ENCODE measurements at regions not wholly inside any gene's neighbourhood (a gene's known extent, or its start where the extent isn't known, plus 50 kb on each side); places are given as distances from the start of the nearest gene placed in this dataset.

- Histone ChIP-seq H3K4me3 (ENCODE audit: low read depth in 1 of 2, low read length in 2 of 2) (no peak overlapping the region), H3K9me3 (ENCODE audit: control insufficient read depth in 2 of 2, insufficient read depth in 1 of 2, low read depth in 1 of 2, low read length in 1 of 2) (no peaks in the 10 kb centered on the region), H3K27me3 (ENCODE audit: control insufficient read depth in 1 of 2, insufficient read depth in 2 of 2, low read length in 2 of 2) (no peaks in the 10 kb centered on the region), H3K36me3 (ENCODE audit: control insufficient read depth in 2 of 2, insufficient read depth in 2 of 2, low read length in 1 of 2) (no peaks in the 10 kb centered on the region), H3K4me1 (ENCODE audit: control insufficient read depth in 2 of 2, insufficient read depth in 2 of 2, low read length in 1 of 2) (no peaks in the 10 kb centered on the region), H3K27ac (ENCODE audit: low read depth in 2 of 2, low read length in 1 of 2) (no peak overlapping the region)
- 75 to 83% methylated on average over 4 of the region's 4 CpGs for whole genome bisulfite sequencing, 2 donors
These were observed 1043.6 kb upstream of the WWC1 start for GRCh38 chr5:167247816-167248215.

DNA sequence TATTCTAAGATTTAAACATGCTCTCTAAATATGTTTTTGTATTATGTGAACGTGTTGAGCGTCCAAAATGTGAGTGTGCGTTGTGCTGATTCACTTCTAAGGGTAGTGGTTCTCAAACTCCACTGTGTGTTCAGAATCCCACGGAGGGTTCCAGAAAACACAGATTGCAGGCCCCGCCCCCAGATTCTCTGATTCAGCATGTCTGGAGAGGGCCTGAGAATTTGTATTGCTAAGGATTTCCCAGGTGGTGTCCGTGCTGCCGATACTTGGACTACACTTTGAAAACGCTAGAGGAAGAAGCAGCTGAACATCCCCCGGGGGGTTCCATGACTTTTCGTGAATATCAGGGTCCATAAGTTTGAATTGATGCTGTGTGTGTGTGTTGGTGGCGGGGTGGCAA is 1043.2 kb upstream of the WWC1 start:
- Histone ChIP-seq H3K27ac (ENCODE audit: low read depth in 2 of 2, low read length in 1 of 2) (no peak overlapping the region), H3K4me1 (ENCODE audit: control insufficient read depth in 2 of 2, insufficient read depth in 2 of 2, low read length in 1 of 2) (no peaks in the 10 kb centered on the region), H3K27me3 (ENCODE audit: control insufficient read depth in 1 of 2, insufficient read depth in 2 of 2, low read length in 2 of 2) (no peaks in the 10 kb centered on the region), H3K4me3 (ENCODE audit: low read depth in 1 of 2, low read length in 2 of 2) (no peak overlapping the region), H3K9me3 (ENCODE audit: control insufficient read depth in 2 of 2, insufficient read depth in 1 of 2, low read depth in 1 of 2, low read length in 1 of 2) (no peaks in the 10 kb centered on the region), H3K36me3 (ENCODE audit: control insufficient read depth in 2 of 2, insufficient read depth in 2 of 2, low read length in 1 of 2) (no peaks in the 10 kb centered on the region)
- 84 to 88% methylated on average over 11 of the region's 11 CpGs for WGBS, 2 donors

DNA sequence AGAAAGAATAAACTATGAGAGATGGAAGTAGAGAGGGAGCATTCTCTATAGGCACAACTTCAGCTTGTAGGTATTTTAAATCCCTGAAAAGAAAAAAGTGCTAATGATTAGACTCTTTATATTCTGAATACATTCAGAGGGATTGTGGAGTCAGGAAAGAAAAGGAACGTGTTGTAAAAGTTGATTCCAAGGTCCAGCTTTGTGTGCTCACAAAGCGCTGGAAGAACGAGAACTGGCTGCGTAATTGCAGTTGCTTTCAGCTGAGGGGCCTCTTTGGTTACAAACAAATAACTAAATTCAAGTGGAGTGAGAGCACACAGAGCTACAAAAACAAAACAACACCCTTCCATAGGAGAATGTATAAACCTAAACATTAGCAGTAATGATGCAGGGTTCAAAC is 1040.4 kb upstream of the WWC1 start:
- H3K36me3 ChIP-seq (ENCODE audit: control insufficient read depth in 2 of 2, insufficient read depth in 2 of 2, low read length in 1 of 2), result no peaks in the 10 kb centered on the region
- H3K27ac ChIP-seq (ENCODE audit: low read depth in 2 of 2, low read length in 1 of 2), result no peak overlapping the region
- H3K4me1 ChIP-seq (ENCODE audit: control insufficient read depth in 2 of 2, insufficient read depth in 2 of 2, low read length in 1 of 2), result no peaks in the 10 kb centered on the region
- no peaks in the 10 kb centered on the region for H3K27me3 ChIP-seq (ENCODE audit: control insufficient read depth in 1 of 2, insufficient read depth in 2 of 2, low read length in 2 of 2)
- H3K4me3 ChIP-seq (ENCODE audit: low read depth in 1 of 2, low read length in 2 of 2), result no peak overlapping the region
- H3K9me3 ChIP-seq (ENCODE audit: control insufficient read depth in 2 of 2, insufficient read depth in 1 of 2, low read depth in 1 of 2, low read length in 1 of 2), result no peaks in the 10 kb centered on the region
- WGBS, 2 donors, result 71 to 83% methylated on average over 4 of the region's 4 CpGs

DNA sequence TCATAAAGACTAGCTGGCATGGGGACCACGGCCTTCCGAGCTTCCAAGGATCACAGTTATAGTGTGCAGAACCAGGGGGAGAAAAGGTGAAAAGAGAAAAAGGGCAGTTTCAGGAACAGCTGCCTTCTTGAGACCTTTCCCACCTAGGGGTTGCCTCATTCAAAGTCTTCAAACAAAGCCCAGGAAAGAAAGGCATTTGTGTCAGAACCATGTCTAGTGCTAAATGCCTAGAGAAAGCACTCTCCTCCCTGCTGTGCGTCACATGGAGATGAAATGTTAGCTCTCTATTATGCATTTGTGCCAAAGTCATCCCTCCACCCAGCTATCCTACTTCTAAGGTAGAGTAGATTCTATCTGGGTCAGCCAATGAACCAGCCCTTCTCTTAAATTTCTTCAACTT is 1037.3 kb upstream of the WWC1 start:
- Histone ChIP-seq H3K4me3 (ENCODE audit: low read depth in 1 of 2, low read length in 2 of 2) (no peak overlapping the region), H3K27me3 (ENCODE audit: control insufficient read depth in 1 of 2, insufficient read depth in 2 of 2, low read length in 2 of 2) (no peaks in the 10 kb centered on the region), H3K36me3 (ENCODE audit: control insufficient read depth in 2 of 2, insufficient read depth in 2 of 2, low read length in 1 of 2) (no peaks in the 10 kb centered on the region), H3K4me1 (ENCODE audit: control insufficient read depth in 2 of 2, insufficient read depth in 2 of 2, low read length in 1 of 2) (no peaks in the 10 kb centered on the region), H3K27ac (ENCODE audit: low read depth in 2 of 2, low read length in 1 of 2) (no peak overlapping the region), H3K9me3 (ENCODE audit: control insufficient read depth in 2 of 2, insufficient read depth in 1 of 2, low read depth in 1 of 2, low read length in 1 of 2) (no peaks in the 10 kb centered on the region)
- WGBS, 2 donors, result 75 to 86% methylated on average over 3 of the region's 3 CpGs

DNA sequence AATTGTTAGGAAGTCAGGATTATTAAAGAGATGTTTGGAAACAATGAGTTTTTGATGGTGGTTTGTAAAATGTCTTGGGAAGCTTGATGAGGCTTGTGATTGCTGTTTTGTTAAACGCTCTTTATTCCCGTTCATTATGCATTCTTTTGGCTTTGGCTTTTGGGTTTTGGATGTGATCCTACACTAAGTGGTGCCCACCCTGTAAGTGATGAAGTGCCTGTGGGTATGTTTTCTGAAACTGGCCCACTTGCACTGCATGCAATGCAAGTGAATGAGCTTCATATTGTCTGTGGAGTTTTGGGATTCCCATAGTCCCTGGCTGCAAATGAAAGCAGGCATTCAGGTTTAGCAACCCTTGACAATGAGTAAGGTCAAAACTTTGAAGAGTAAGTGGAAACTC is 1035.5 kb upstream of the WWC1 start:
- Histone ChIP-seq H3K4me3 (ENCODE audit: low read depth in 1 of 2, low read length in 2 of 2) (no peak overlapping the region), H3K9me3 (ENCODE audit: control insufficient read depth in 2 of 2, insufficient read depth in 1 of 2, low read depth in 1 of 2, low read length in 1 of 2) (no peaks in the 10 kb centered on the region), H3K27ac (ENCODE audit: low read depth in 2 of 2, low read length in 1 of 2) (no peak overlapping the region), H3K4me1 (ENCODE audit: control insufficient read depth in 2 of 2, insufficient read depth in 2 of 2, low read length in 1 of 2) (no peaks in the 10 kb centered on the region), H3K36me3 (ENCODE audit: control insufficient read depth in 2 of 2, insufficient read depth in 2 of 2, low read length in 1 of 2) (no peaks in the 10 kb centered on the region), H3K27me3 (ENCODE audit: control insufficient read depth in 1 of 2, insufficient read depth in 2 of 2, low read length in 2 of 2) (no peaks in the 10 kb centered on the region)
- 52 to 75% methylated on average over 2 of the region's 2 CpGs for WGBS, 2 donors

DNA sequence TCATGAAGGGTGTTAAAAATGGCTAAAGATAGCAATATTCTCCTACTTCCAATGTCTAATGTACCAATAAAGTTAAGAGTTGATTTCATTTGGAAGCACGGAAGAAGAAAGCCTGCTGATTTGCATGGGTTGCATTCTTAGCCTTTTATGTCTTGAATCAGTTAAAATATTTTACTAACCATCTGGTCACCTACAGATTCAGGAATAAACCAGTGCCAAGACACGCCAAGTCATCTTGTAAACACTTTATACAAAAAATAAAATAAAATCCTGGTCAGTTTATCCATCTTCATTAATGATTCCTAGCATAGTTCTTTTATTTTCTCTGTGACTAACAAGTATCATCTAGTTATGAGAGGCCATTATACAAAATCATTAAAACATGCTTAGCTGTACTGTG is 1031.6 kb upstream of the WWC1 start:
- Histone ChIP-seq H3K36me3 (ENCODE audit: control insufficient read depth in 2 of 2, insufficient read depth in 2 of 2, low read length in 1 of 2) (no peaks in the 10 kb centered on the region), H3K27me3 (ENCODE audit: control insufficient read depth in 1 of 2, insufficient read depth in 2 of 2, low read length in 2 of 2) (no peaks in the 10 kb centered on the region), H3K9me3 (ENCODE audit: control insufficient read depth in 2 of 2, insufficient read depth in 1 of 2, low read depth in 1 of 2, low read length in 1 of 2) (no peaks in the 10 kb centered on the region), H3K27ac (ENCODE audit: low read depth in 2 of 2, low read length in 1 of 2) (no peak overlapping the region), H3K4me3 (ENCODE audit: low read depth in 1 of 2, low read length in 2 of 2) (no peak overlapping the region), H3K4me1 (ENCODE audit: control insufficient read depth in 2 of 2, insufficient read depth in 2 of 2, low read length in 1 of 2) (no peaks in the 10 kb centered on the region)
- 66 to 71% methylated on average over 2 of the region's 2 CpGs for WGBS, 2 donors

GRCh38 chr5:167261309-167262100 is 1029.9 kb upstream of the WWC1 start:
- H3K27ac ChIP-seq (ENCODE audit: low read depth in 2 of 2, low read length in 1 of 2), result no peak overlapping the region
- H3K36me3 ChIP-seq (ENCODE audit: control insufficient read depth in 2 of 2, insufficient read depth in 2 of 2, low read length in 1 of 2), result no peaks in the 10 kb centered on the region
- no peaks in the 10 kb centered on the region for H3K27me3 ChIP-seq (ENCODE audit: control insufficient read depth in 1 of 2, insufficient read depth in 2 of 2, low read length in 2 of 2)
- H3K4me3 ChIP-seq (ENCODE audit: low read depth in 1 of 2, low read length in 2 of 2), result no peak overlapping the region
- no peaks in the 10 kb centered on the region for H3K4me1 ChIP-seq (ENCODE audit: control insufficient read depth in 2 of 2, insufficient read depth in 2 of 2, low read length in 1 of 2)
- WGBS, 2 donors, result 75 to 78% methylated on average over 3 of the region's 3 CpGs
- no peaks in the 10 kb centered on the region for H3K9me3 ChIP-seq (ENCODE audit: control insufficient read depth in 2 of 2, insufficient read depth in 1 of 2, low read depth in 1 of 2, low read length in 1 of 2)

- H3K4me3 ChIP-seq (ENCODE audit: low read depth in 1 of 2, low read length in 2 of 2), result no peak overlapping the region
- H3K27me3 ChIP-seq (ENCODE audit: control insufficient read depth in 1 of 2, insufficient read depth in 2 of 2, low read length in 2 of 2), result no peaks in the 10 kb centered on the region
- no peaks in the 10 kb centered on the region for H3K36me3 ChIP-seq (ENCODE audit: control insufficient read depth in 2 of 2, insufficient read depth in 2 of 2, low read length in 1 of 2)
- H3K4me1 ChIP-seq (ENCODE audit: control insufficient read depth in 2 of 2, insufficient read depth in 2 of 2, low read length in 1 of 2), result no peaks in the 10 kb centered on the region
- no peaks in the 10 kb centered on the region for H3K9me3 ChIP-seq (ENCODE audit: control insufficient read depth in 2 of 2, insufficient read depth in 1 of 2, low read depth in 1 of 2, low read length in 1 of 2)
- H3K27ac ChIP-seq (ENCODE audit: low read depth in 2 of 2, low read length in 1 of 2), result no peak overlapping the region
- 55 to 78% methylated on average over 4 of the region's 4 CpGs for WGBS, 2 donors
These were observed 1028.3 kb upstream of the WWC1 start for GRCh38 chr5:167263185-167263584.

DNA sequence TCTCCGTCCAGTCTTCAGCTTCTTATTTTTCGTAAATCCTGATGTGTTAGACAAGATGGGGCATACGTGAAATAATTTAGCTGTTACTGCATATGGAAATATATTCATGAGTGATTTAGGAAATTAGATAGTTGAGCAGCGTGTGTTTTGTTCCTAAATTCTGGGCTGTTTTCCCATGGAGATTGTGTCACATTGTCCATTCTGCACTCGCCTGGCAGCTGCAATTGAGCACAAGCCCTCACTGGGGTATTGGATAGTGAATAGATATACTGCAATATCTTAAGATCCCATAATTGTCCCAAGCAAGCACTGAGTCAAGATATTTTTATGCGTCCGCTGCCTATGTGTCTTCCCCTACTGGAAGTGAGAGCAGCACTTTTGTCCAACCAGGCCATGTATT is 1027.1 kb upstream of the WWC1 start:
- H3K27me3 ChIP-seq (ENCODE audit: control insufficient read depth in 1 of 2, insufficient read depth in 2 of 2, low read length in 2 of 2), result no peaks in the 10 kb centered on the region
- H3K4me1 ChIP-seq (ENCODE audit: control insufficient read depth in 2 of 2, insufficient read depth in 2 of 2, low read length in 1 of 2), result no peaks in the 10 kb centered on the region
- WGBS, 2 donors, result 89% methylated on average over 7 of the region's 7 CpGs
- H3K4me3 ChIP-seq (ENCODE audit: low read depth in 1 of 2, low read length in 2 of 2), result no peak overlapping the region
- no peaks in the 10 kb centered on the region for H3K9me3 ChIP-seq (ENCODE audit: control insufficient read depth in 2 of 2, insufficient read depth in 1 of 2, low read depth in 1 of 2, low read length in 1 of 2)
- H3K27ac ChIP-seq (ENCODE audit: low read depth in 2 of 2, low read length in 1 of 2), result no peak overlapping the region
- no peaks in the 10 kb centered on the region for H3K36me3 ChIP-seq (ENCODE audit: control insufficient read depth in 2 of 2, insufficient read depth in 2 of 2, low read length in 1 of 2)

GRCh38 chr5:167268337-167268736 is 1023.1 kb upstream of the WWC1 start:
- H3K4me3 ChIP-seq (ENCODE audit: low read depth in 1 of 2, low read length in 2 of 2), result no peak overlapping the region

More at GRCh38 chr5:167268337-167268736, 1023.1 kb upstream of the WWC1 start:
- Histone ChIP-seq H3K27ac (ENCODE audit: low read depth in 2 of 2, low read length in 1 of 2) (no peak overlapping the region), H3K36me3 (ENCODE audit: control insufficient read depth in 2 of 2, insufficient read depth in 2 of 2, low read length in 1 of 2) (no peaks in the 10 kb centered on the region), H3K27me3 (ENCODE audit: control insufficient read depth in 1 of 2, insufficient read depth in 2 of 2, low read length in 2 of 2) (no peaks in the 10 kb centered on the region), H3K4me1 (ENCODE audit: control insufficient read depth in 2 of 2, insufficient read depth in 2 of 2, low read length in 1 of 2) (no peaks in the 10 kb centered on the region), H3K9me3 (ENCODE audit: control insufficient read depth in 2 of 2, insufficient read depth in 1 of 2, low read depth in 1 of 2, low read length in 1 of 2) (no peaks in the 10 kb centered on the region)
